ENCODE measurements at regions not wholly inside any gene's neighbourhood (a gene's known extent, or its start where the extent isn't known, plus 50 kb on each side); places are given as distances from the start of the nearest gene placed in this dataset.

DNA sequence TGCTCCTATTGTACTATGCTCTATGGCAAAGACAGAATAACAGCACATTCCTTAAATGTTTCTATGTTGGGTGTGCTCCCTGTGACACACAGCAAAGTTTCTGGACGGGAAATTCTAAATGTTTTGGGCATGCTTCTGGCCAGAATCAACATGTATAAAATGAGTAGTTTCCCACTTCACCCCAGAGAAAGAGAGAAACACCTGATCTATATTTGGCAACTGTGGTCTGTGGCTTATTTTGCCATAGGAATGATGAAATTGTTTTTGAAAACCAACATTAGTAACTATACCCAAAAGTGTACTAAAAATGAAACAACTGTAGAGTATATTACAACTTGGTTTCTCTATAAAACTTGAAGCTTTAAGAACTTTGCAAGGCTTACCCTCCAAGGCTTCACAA is 89.1 kb downstream of the RAD51AP2 start:
- Histone ChIP-seq H3K9me3 (replicated peaks; ENCODE audit: control insufficient read depth, insufficient read depth, low read length) (no peaks in the 10 kb centered on the region), H4K20me1 (ENCODE audit: control insufficient read depth, insufficient read depth) (no peaks in the 10 kb centered on the region), H3K36me3 (ENCODE audit: control insufficient read depth in 2 of 2, insufficient read depth in 2 of 2, low read length in 1 of 2) (no peaks in the 10 kb centered on the region), H3K4me3 (no peak overlapping the region), H3K27me3 (replicated peaks in 1 of 2; ENCODE audit: control insufficient read depth in 2 of 2, insufficient read depth in 2 of 2, low read length in 1 of 2) (no peaks in the 10 kb centered on the region), H3K9ac (ENCODE audit: control insufficient read depth, insufficient read depth, low read length) (no peak overlapping the region), H3K79me2 (ENCODE audit: control insufficient read depth, insufficient read depth, low read length) (no peaks in the 10 kb centered on the region), H3K4me1 (ENCODE audit: control insufficient read depth, insufficient read depth, low read length) (no peaks in the 10 kb centered on the region), H3K27ac (ENCODE audit: control insufficient read depth, insufficient read depth) (no peak overlapping the region), H2AFZ (ENCODE audit: control insufficient read depth, low read depth, low read length) (no peak overlapping the region), H3K4me2 (ENCODE audit: control insufficient read depth, insufficient read depth) (no peak overlapping the region)
- no TSS peak for BruUV-seq (replicated peaks)
- 0% methylated on average over 1 of the region's 1 CpG for WGBS (ENCODE audit: insufficient coverage, insufficient replicate concordance, low lambda C conversion rate, missing lambda C conversion rate)
- DNase-seq (ENCODE audit: low read depth, low spot score), result no peak
- in situ Hi-C loops (cut with MboI), result no loop called here
- RAD21 ChIA-PET (ENCODE audit: unreplicated experiment), result no interaction called here
- TF ChIP-seq ZNF217 (IDR thresholded peaks at IDR 0.05) (no peak), RUNX3 (IDR thresholded peaks at IDR 0.05; ENCODE audit: low read length) (peak; percentile 47; the same call in 1 of the 2 replicates), STAT1 (conservative IDR thresholded peaks at IDR 0.05) (no peak)
- TF ChIP-seq, protein P1, sequence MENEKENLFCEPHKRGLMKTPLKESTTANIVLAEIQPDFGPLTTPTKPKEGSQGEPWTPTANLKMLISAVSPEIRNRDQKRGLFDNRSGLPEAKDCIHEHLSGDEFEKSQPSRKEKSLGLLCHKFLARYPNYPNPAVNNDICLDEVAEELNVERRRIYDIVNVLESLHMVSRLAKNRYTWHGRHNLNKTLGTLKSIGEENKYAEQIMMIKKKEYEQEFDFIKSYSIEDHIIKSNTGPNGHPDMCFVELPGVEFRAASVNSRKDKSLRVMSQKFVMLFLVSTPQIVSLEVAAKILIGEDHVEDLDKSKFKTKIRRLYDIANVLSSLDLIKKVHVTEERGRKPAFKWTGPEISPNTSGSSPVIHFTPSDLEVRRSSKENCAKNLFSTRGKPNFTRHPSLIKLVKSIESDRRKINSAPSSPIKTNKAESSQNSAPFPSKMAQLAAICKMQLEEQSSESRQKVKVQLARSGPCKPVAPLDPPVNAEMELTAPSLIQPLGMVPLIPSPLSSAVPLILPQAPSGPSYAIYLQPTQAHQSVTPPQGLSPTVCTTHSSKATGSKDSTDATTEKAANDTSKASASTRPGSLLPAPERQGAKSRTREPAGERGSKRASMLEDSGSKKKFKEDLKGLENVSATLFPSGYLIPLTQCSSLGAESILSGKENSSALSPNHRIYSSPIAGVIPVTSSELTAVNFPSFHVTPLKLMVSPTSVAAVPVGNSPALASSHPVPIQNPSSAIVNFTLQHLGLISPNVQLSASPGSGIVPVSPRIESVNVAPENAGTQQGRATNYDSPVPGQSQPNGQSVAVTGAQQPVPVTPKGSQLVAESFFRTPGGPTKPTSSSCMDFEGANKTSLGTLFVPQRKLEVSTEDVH (IDR thresholded peaks at IDR 0.05; ENCODE audit: low read depth, partially characterized antibody), result no peak
- no peak for FAIRE-seq
- POLR2A ChIA-PET, result no interaction called here
- no peak for ATAC-seq
- intact Hi-C loops (cut with micrococcal nuclease; ENCODE audit: unreplicated experiment), result no loop called here
- CTCF ChIA-PET, result interaction anchor here (1.7 kb wide), 1 partner anchor 42 kb away, joined by 4 read pairs; no protein-coding TSS in a partner anchor
- SMC1A ChIA-PET (ENCODE audit: uncharacterized antibody, unreplicated experiment), result no interaction called here

DNA sequence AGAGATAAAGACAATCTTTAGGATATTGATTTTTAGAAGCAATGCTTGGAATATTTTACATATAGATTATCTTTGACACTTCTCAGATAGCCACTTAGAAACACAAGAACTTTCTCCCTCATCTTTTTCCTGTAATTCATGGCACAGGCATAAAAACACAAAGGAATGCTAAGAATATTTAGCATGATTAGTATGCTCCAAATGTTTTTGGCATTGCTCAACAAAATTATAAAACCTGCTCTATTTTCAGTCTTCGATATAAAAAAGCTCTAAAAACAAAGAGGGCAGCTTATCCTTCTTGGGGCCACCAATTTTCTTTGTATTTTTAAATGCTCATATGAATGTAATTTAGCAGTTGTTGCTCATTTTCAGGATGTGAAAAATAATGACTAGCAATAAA is 90.8 kb downstream of the RAD51AP2 start:
- H3K4me1 ChIP-seq (ENCODE audit: control insufficient read depth, insufficient read depth, low read length), result no peaks in the 10 kb centered on the region
- ATAC-seq, result no peak
- H2AFZ ChIP-seq (ENCODE audit: control insufficient read depth, low read depth, low read length), result no peak overlapping the region
- CTCF ChIA-PET, result no interaction called here
- POLR2A ChIA-PET, result no interaction called here
- H3K27me3 ChIP-seq (replicated peaks in 1 of 2; ENCODE audit: control insufficient read depth in 2 of 2, insufficient read depth in 2 of 2, low read length in 1 of 2), result no peaks in the 10 kb centered on the region
- H3K27ac ChIP-seq (ENCODE audit: control insufficient read depth, insufficient read depth), result no peak overlapping the region
- WGBS (ENCODE audit: insufficient coverage, insufficient replicate concordance, low lambda C conversion rate, missing lambda C conversion rate), result 3% methylated on average over 1 of the region's 1 CpG
- no peak overlapping the region for H3K9ac ChIP-seq (ENCODE audit: control insufficient read depth, insufficient read depth, low read length)
- FAIRE-seq, result no peak
- intact Hi-C loops (cut with micrococcal nuclease; ENCODE audit: unreplicated experiment), result no loop called here
- no peaks in the 10 kb centered on the region for H4K20me1 ChIP-seq (ENCODE audit: control insufficient read depth, insufficient read depth)
- RAD21 ChIA-PET (ENCODE audit: unreplicated experiment), result no interaction called here
- SMC1A ChIA-PET (ENCODE audit: uncharacterized antibody, unreplicated experiment), result no interaction called here
- TF ChIP-seq, protein P1 (IDR thresholded peaks at IDR 0.05; ENCODE audit: low read depth, partially characterized antibody), result no peak
- DNase-seq (ENCODE audit: low read depth, low spot score), result no peak
- in situ Hi-C loops (cut with MboI), result no loop called here
- no peaks in the 10 kb centered on the region for H3K9me3 ChIP-seq (replicated peaks; ENCODE audit: control insufficient read depth, insufficient read depth, low read length)
- no peak overlapping the region for H3K4me2 ChIP-seq (ENCODE audit: control insufficient read depth, insufficient read depth)
- no peak overlapping the region for H3K4me3 ChIP-seq
- no TSS peak for BruUV-seq (replicated peaks)
- no peaks in the 10 kb centered on the region for H3K36me3 ChIP-seq (ENCODE audit: control insufficient read depth in 2 of 2, insufficient read depth in 2 of 2, low read length in 1 of 2)
- no peaks in the 10 kb centered on the region for H3K79me2 ChIP-seq (ENCODE audit: control insufficient read depth, insufficient read depth, low read length)
